ENCODE measurements at regions not wholly inside any gene's neighbourhood (a gene's known extent, or its start where the extent isn't known, plus 50 kb on each side); places are given as distances from the start of the nearest gene placed in this dataset.
"Not testable (repeated sequence)": the region's sequence is repeated elsewhere in the genome, so short reads cannot be mapped to it uniquely, and the experiment has no call there.

DNA sequence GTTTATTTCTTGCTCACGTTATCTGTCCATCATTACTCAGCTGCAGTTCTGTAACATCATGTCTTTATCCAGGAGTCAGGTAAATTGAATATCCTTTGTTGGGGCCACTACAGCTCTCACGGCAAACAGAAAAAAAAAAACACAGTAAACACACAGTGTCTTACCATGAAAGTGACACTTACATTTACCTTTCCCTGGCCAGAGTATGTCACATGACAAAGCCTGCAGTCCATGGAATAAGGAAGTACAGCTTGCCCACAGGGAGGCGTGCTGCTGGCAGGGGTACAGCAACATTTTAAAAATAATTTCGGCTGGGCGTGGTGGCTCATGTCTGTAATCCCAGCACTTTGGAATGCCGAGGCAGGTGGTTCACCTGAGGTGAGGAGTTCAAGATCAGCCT lies 85.7 kb upstream of the HS3ST4 start:
- WGBS (ENCODE audit: insufficient coverage, low lambda C conversion rate) = no CpG with 5 or more reads among the region's 6 CpGs
- Histone ChIP-seq H3K9me3 (ENCODE audit: control insufficient read depth, low read depth, low read length) (no peaks in the 10 kb centered on the region), H3K27ac (ENCODE audit: low read length) (no peak overlapping the region), H3K36me3 (ENCODE audit: control insufficient read depth, insufficient read depth, low read length) (no peaks in the 10 kb centered on the region), H3K4me3 (ENCODE audit: low read length) (no peak overlapping the region), H3K4me1 (ENCODE audit: control insufficient read depth, insufficient read depth, low read length) (no peaks in the 10 kb centered on the region), H3K27me3 (ENCODE audit: control insufficient read depth, insufficient read depth, low read length) (no peaks in the 10 kb centered on the region)
- no peak for DNase-seq

DNA sequence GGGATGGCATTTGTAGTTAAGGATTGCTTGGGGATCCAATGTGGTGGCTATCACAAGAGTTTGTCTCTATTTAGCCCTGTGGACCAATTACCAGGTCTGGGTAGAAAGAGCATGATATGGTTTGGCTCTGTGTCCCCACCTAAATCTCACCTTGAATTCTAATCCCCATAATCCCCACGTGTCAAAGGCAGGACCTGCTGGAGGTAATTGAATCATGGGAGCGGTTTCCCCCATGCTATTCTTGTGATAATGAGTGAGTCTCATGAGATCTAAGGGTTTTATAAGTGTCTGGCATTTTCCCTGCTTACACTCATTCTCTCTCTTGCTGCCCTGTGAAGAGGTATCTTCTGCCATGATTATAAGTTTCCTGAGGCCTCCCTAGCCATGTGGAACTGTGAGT lies 86.4 kb upstream of the HS3ST4 start:
- no peak overlapping the region for H3K27ac ChIP-seq (ENCODE audit: low read length)
- H3K4me1 ChIP-seq (ENCODE audit: control insufficient read depth, insufficient read depth, low read length) = no peaks in the 10 kb centered on the region
- no peaks in the 10 kb centered on the region for H3K9me3 ChIP-seq (ENCODE audit: control insufficient read depth, low read depth, low read length)
- no CpG with 5 or more reads among the region's 2 CpGs for WGBS (ENCODE audit: insufficient coverage, low lambda C conversion rate)
- no peak for DNase-seq
- no peak overlapping the region for H3K4me3 ChIP-seq (ENCODE audit: low read length)
- H3K27me3 ChIP-seq (ENCODE audit: control insufficient read depth, insufficient read depth, low read length) = no peaks in the 10 kb centered on the region
- no peaks in the 10 kb centered on the region for H3K36me3 ChIP-seq (ENCODE audit: control insufficient read depth, insufficient read depth, low read length)

- H3K9me3 ChIP-seq (ENCODE audit: control insufficient read depth, low read depth, low read length); H3K27ac ChIP-seq (ENCODE audit: low read length); H3K27me3 ChIP-seq (ENCODE audit: control insufficient read depth, insufficient read depth, low read length); H3K4me3 ChIP-seq (ENCODE audit: low read length); H3K4me1 ChIP-seq (ENCODE audit: control insufficient read depth, insufficient read depth, low read length); H3K36me3 ChIP-seq (ENCODE audit: control insufficient read depth, insufficient read depth, low read length); DNase-seq: not testable (repeated sequence)
- WGBS (ENCODE audit: insufficient coverage, low lambda C conversion rate) = no CpG with 5 or more reads among the region's 2 CpGs
These were observed 90.5 kb upstream of the HS3ST4 start for GRCh38 chr16:25601306-25601705.

DNA sequence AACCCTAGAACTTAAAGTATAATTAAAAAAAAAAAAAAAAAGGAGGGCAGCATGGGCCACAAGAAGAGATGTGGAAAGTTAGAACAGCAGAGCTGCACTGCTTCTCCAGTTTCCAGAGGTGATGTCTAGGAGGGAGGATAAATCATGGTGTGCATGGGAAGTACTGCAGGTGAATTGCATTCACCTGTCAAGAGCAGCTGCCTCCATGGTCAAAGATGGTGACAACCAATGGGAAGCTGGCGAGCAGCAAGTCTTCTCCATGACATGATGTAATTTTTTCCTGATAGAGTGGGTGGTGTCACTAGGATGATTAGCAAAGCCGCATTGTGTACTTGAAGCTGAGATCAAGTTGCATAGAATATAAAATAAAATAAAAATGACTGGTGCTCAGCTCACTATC lies 95.6 kb upstream of the HS3ST4 start:
- no peaks in the 10 kb centered on the region for H3K27me3 ChIP-seq (ENCODE audit: control insufficient read depth, insufficient read depth, low read length)
- no peak overlapping the region for H3K27ac ChIP-seq (ENCODE audit: low read length)
- no peak for DNase-seq
- H3K4me1 ChIP-seq (ENCODE audit: control insufficient read depth, insufficient read depth, low read length) = no peaks in the 10 kb centered on the region
- H3K36me3 ChIP-seq (ENCODE audit: control insufficient read depth, insufficient read depth, low read length) = no peaks in the 10 kb centered on the region
- H3K9me3 ChIP-seq (ENCODE audit: control insufficient read depth, low read depth, low read length) = no peaks in the 10 kb centered on the region
- no CpG with 5 or more reads among the region's 2 CpGs for WGBS (ENCODE audit: insufficient coverage, low lambda C conversion rate)
- H3K4me3 ChIP-seq (ENCODE audit: low read length) = no peak overlapping the region

- no peaks in the 10 kb centered on the region for H3K36me3 ChIP-seq (ENCODE audit: control insufficient read depth, insufficient read depth, low read length)
- WGBS (ENCODE audit: insufficient coverage, low lambda C conversion rate) = no CpG with 5 or more reads among the region's 8 CpGs
- DNase-seq = no peak
- H3K27me3 ChIP-seq (ENCODE audit: control insufficient read depth, insufficient read depth, low read length) = no peaks in the 10 kb centered on the region
- no peaks in the 10 kb centered on the region for H3K9me3 ChIP-seq (ENCODE audit: control insufficient read depth, low read depth, low read length)
- no peak overlapping the region for H3K27ac ChIP-seq (ENCODE audit: low read length)
- H3K4me1 ChIP-seq (ENCODE audit: control insufficient read depth, insufficient read depth, low read length) = no peaks in the 10 kb centered on the region
- no peak overlapping the region for H3K4me3 ChIP-seq (ENCODE audit: low read length)
These were observed 98.5 kb upstream of the HS3ST4 start for GRCh38 chr16:25593260-25593659.

GRCh38 chr16:25587783-25588182 lies 104.0 kb upstream of the HS3ST4 start:
- WGBS (ENCODE audit: insufficient coverage, low lambda C conversion rate) = no CpG with 5 or more reads among the region's 1 CpG
- Histone ChIP-seq H3K9me3 (ENCODE audit: control insufficient read depth, low read depth, low read length) (no peaks in the 10 kb centered on the region), H3K36me3 (ENCODE audit: control insufficient read depth, insufficient read depth, low read length) (no peaks in the 10 kb centered on the region), H3K4me1 (ENCODE audit: control insufficient read depth, insufficient read depth, low read length) (no peaks in the 10 kb centered on the region), H3K27ac (ENCODE audit: low read length) (no peak overlapping the region), H3K4me3 (ENCODE audit: low read length) (no peak overlapping the region), H3K27me3 (ENCODE audit: control insufficient read depth, insufficient read depth, low read length) (no peaks in the 10 kb centered on the region)
- no peak for DNase-seq

DNA sequence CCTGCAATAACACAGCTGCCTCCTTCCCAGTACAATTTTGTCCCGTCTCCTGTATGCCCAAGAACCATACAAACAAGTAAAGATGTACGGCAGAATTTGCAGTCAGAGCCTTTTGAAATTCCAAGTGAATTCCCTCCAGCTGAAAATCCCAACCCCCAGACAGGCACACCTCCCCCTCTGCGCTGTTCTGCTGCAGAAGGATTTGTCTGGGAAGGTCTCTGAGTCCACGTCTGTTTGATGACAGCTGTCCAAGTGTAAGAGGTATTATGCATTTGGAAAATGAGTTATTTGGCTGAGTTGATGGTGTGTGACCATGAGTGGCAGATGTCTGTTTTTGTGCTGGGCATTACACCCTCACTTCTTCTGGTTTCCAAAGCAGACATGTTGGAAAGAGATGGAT lies 104.9 kb upstream of the HS3ST4 start:
- Histone ChIP-seq H3K4me3 (ENCODE audit: low read length) (no peak overlapping the region), H3K27me3 (ENCODE audit: control insufficient read depth, insufficient read depth, low read length) (no peaks in the 10 kb centered on the region), H3K27ac (ENCODE audit: low read length) (no peak overlapping the region), H3K4me1 (ENCODE audit: control insufficient read depth, insufficient read depth, low read length) (no peaks in the 10 kb centered on the region), H3K36me3 (ENCODE audit: control insufficient read depth, insufficient read depth, low read length) (no peaks in the 10 kb centered on the region), H3K9me3 (ENCODE audit: control insufficient read depth, low read depth, low read length) (no peaks in the 10 kb centered on the region)
- no peak for DNase-seq
- no CpG with 5 or more reads among the region's 4 CpGs for WGBS (ENCODE audit: insufficient coverage, low lambda C conversion rate)

DNA sequence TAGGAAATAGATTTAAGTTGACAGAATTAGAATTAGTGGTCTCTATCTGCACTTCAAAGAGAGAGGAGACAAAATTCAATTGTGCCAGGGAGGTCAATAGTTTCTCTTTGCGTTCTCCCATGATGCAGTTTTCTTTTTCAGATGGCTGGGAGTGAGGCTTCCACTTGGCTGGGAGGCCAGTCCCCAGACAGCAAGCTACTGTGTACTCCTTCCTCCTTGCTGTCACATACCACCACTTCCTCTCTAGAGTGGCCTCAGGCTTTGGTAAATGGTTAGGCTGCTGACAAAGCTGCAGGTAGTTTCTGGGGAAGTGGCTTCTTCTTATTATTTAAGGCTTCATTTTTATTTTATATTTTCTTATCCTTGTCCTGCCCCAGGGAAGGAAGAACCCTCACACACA lies 106.2 kb upstream of the HS3ST4 start:
- no peaks in the 10 kb centered on the region for H3K9me3 ChIP-seq (ENCODE audit: control insufficient read depth, low read depth, low read length)
- no CpG with 5 or more reads among the region's 1 CpG for WGBS (ENCODE audit: insufficient coverage, low lambda C conversion rate)
- H3K4me3 ChIP-seq (ENCODE audit: low read length) = no peak overlapping the region
- H3K4me1 ChIP-seq (ENCODE audit: control insufficient read depth, insufficient read depth, low read length) = no peaks in the 10 kb centered on the region
- no peak overlapping the region for H3K27ac ChIP-seq (ENCODE audit: low read length)
- no peak for DNase-seq
- no peaks in the 10 kb centered on the region for H3K27me3 ChIP-seq (ENCODE audit: control insufficient read depth, insufficient read depth, low read length)
- no peaks in the 10 kb centered on the region for H3K36me3 ChIP-seq (ENCODE audit: control insufficient read depth, insufficient read depth, low read length)

DNA sequence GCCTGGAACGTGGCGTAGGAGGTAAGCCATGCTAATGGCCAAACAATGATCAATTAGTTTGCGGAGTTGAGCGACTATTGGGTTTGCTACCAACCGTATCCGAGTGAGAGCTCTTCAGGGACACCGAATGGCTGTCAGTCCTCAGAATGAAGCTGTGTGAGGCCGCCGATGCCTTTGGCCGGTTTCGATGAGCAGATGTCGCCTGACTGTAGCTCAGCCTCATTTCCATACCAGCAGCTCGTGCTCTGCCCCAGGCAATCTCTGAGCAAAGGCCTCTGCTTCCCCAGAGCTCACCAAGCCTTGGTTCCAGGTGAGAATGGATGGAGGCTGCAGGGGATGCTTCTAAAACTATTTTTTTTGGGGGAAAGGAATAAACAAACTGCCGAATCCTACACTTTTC lies 111.7 kb upstream of the HS3ST4 start:
- DNase-seq = no peak
- no peak overlapping the region for H3K4me3 ChIP-seq (ENCODE audit: low read length)
- H3K4me1 ChIP-seq (ENCODE audit: control insufficient read depth, insufficient read depth, low read length) = no peaks in the 10 kb centered on the region
- WGBS (ENCODE audit: insufficient coverage, low lambda C conversion rate) = no CpG with 5 or more reads among the region's 14 CpGs
- H3K27me3 ChIP-seq (ENCODE audit: control insufficient read depth, insufficient read depth, low read length) = no peaks in the 10 kb centered on the region
- no peaks in the 10 kb centered on the region for H3K36me3 ChIP-seq (ENCODE audit: control insufficient read depth, insufficient read depth, low read length)
- no peaks in the 10 kb centered on the region for H3K9me3 ChIP-seq (ENCODE audit: control insufficient read depth, low read depth, low read length)
- H3K27ac ChIP-seq (ENCODE audit: low read length) = no peak overlapping the region

DNA sequence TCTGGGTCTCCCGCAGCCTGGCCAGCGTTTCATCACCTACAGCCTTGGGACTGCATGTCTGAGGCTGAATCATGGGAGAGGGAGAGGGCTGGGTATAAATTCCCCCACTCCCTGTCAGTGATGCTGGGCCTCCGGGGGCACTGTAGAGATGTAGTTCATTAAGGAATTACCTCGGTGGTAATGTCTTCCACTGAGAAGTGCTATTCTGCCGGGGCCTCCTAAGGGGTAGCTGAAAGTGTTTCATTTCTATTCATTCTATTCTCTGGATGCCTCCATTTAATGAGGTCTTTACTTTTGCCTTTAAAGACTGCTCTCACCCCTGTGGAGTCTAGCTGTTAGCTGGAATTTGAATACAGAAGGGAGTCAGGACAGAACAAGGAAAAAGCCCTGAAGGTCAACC lies 116.4 kb upstream of the HS3ST4 start:
- no peak overlapping the region for H3K4me3 ChIP-seq (ENCODE audit: low read length)
- no peaks in the 10 kb centered on the region for H3K27me3 ChIP-seq (ENCODE audit: control insufficient read depth, insufficient read depth, low read length)
- DNase-seq = no peak
- no peak overlapping the region for H3K27ac ChIP-seq (ENCODE audit: low read length)
- WGBS (ENCODE audit: insufficient coverage, low lambda C conversion rate) = no CpG with 5 or more reads among the region's 5 CpGs
- no peaks in the 10 kb centered on the region for H3K36me3 ChIP-seq (ENCODE audit: control insufficient read depth, insufficient read depth, low read length)
- no peaks in the 10 kb centered on the region for H3K9me3 ChIP-seq (ENCODE audit: control insufficient read depth, low read depth, low read length)
- no peaks in the 10 kb centered on the region for H3K4me1 ChIP-seq (ENCODE audit: control insufficient read depth, insufficient read depth, low read length)

DNA sequence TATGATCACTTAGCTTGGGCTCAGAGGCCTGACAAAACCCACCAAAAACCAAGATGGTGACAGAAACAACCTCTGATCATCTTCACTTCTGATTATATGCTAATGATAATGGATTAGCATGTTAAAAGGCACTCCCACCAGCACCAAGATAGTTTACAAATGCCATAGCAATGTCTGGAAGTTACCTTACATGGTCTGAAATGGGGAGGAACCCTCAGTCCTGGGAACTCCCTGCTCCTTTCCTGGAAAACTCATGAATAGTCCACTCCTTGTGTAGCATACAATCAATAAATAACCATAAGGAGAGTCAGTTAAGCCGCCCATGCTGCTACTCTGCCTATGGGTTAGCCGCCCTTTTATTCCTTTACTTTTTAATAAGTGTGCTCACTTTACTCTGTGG lies 120.0 kb upstream of the HS3ST4 start:
- 100% methylated on average over 2 of the region's 2 CpGs for WGBS (ENCODE audit: insufficient coverage, low lambda C conversion rate)
- no peaks in the 10 kb centered on the region for H3K27me3 ChIP-seq (ENCODE audit: control insufficient read depth, insufficient read depth, low read length)

More for the DNA sequence above, 120.0 kb upstream of the HS3ST4 start:
- Histone ChIP-seq H3K9me3 (ENCODE audit: control insufficient read depth, low read depth, low read length) (no peaks in the 10 kb centered on the region), H3K4me1 (ENCODE audit: control insufficient read depth, insufficient read depth, low read length) (no peaks in the 10 kb centered on the region), H3K27ac (ENCODE audit: low read length) (no peak overlapping the region), H3K36me3 (ENCODE audit: control insufficient read depth, insufficient read depth, low read length) (no peaks in the 10 kb centered on the region), H3K4me3 (ENCODE audit: low read length) (no peak overlapping the region)
- DNase-seq = no peak
